Smooth muscle cell (in vitro differentiated cells): ENCODE measurements at regions not wholly inside any gene's neighbourhood (a gene's known extent, or its start where the extent isn't known, plus 50 kb on each side); places are given as distances from the start of the nearest gene placed in this dataset.
"Not testable (repeated sequence)": the region's sequence is repeated elsewhere in the genome, so short reads cannot be mapped to it uniquely, and the experiment has no call there.

Experiments
- DNase-seq: peaks from one replicate; lab custom pipeline; 2025; ENCODE audit not compliant: unreplicated experiment; lab: John Stamatoyannopoulos, UW
- H2AFZ ChIP-seq: fragments of 200-600 bp; sonication (generic); 2 replicates; pipeline ENCODE4 v1.6.0; 2016; ENCODE audit warnings: antibody characterized with exemption, low read depth, mild to moderate bottlenecking
- H3F3A ChIP-seq: fragments of 200-600 bp; sonication (generic); 2 replicates; pipeline ENCODE4 v1.6.0; 2017; ENCODE audit warnings: antibody characterized with exemption, low read depth
- H3K27ac ChIP-seq: fragments of 200-600 bp; sonication (generic); 2 replicates; pipeline ENCODE4 v1.5.1; 2016; ENCODE audit warnings: low read depth, mild to moderate bottlenecking
- H3K27me3 ChIP-seq: fragments of 200-600 bp; sonication (generic); 2 replicates; pipeline ENCODE4 v1.6.1; 2016; ENCODE audit warnings: low read depth, mild to moderate bottlenecking
- H3K36me3 ChIP-seq: fragments of 200-600 bp; sonication (generic); 2 replicates; pipeline ENCODE4 v1.5.1; 2016; ENCODE audit warnings: low read depth
- H3K4me1 ChIP-seq: fragments of 200-600 bp; sonication (generic); 2 replicates; pipeline ENCODE4 v1.5.1; 2016; ENCODE audit warnings: low read depth
- H3K4me2 ChIP-seq: fragments of 200-600 bp; sonication (generic); 2 replicates; pipeline ENCODE4 v1.6.0; 2016; ENCODE audit warnings: mild to moderate bottlenecking
- H3K4me3 ChIP-seq: fragments of 200-600 bp; sonication (generic); 2 replicates; pipeline ENCODE4 v1.5.1; 2016; ENCODE audit warnings: mild to moderate bottlenecking
- H3K79me2 ChIP-seq: fragments of 200-600 bp; sonication (generic); 2 replicates; pipeline ENCODE4 v1.6.0; 2016; ENCODE audit warnings: low read depth, mild to moderate bottlenecking
- H3K9ac ChIP-seq: fragments of 200-600 bp; sonication (generic); 2 replicates; pipeline ENCODE4 v1.6.0; 2016; ENCODE audit warnings: low read depth
- H3K9me3 ChIP-seq: fragments of 200-600 bp; sonication (generic); replicated peaks from 2 replicates; pipeline ENCODE4 v1.5.1; 2016; ENCODE audit warnings: low read depth
- H4K20me1 ChIP-seq: fragments of 200-600 bp; sonication (generic); 2 replicates; pipeline ENCODE4 v1.6.0; 2016; ENCODE audit warnings: low read depth
- CTCF ChIP-seq: fragments of 200-600 bp; sonication (generic); IDR thresholded peaks from 2 replicates; pipeline ENCODE4 v1.5.1; 2017; ENCODE audit warnings: borderline replicate concordance, mild to moderate bottlenecking, antibody characterized with exemption; ENCODE audit not compliant: insufficient read depth, poor library complexity, severe bottlenecking
- WGBS: methylation state at CpG from one replicate; pipeline ENCODE4 v1.1.7; 2016; ENCODE audit warnings: low lambda C conversion rate; 5-methylcytosine and 5-hydroxymethylcytosine counted together

GRCh38 chr12:17577405-17577804 lies 512.6 kb downstream of the RERGL start:
- Histone ChIP-seq H3K36me3 (no peaks in the 10 kb centered on the region), H4K20me1 (no peaks in the 10 kb centered on the region), H3K4me3 (no peak overlapping the region), H3K4me2 (no peak overlapping the region), H3F3A (no peaks in the 10 kb centered on the region), H3K27me3 (no peaks in the 10 kb centered on the region), H3K79me2 (no peaks in the 10 kb centered on the region), H3K27ac (no peak overlapping the region), H3K9me3 (no peaks in the 10 kb centered on the region), H3K4me1 (no peaks in the 10 kb centered on the region), H2AFZ (no peak overlapping the region), H3K9ac (no peak overlapping the region)
- 53% methylated on average over 5 of the region's 5 CpGs for WGBS
- DNase-seq = no peak
- no peak for TF ChIP-seq CTCF

GRCh38 chr12:17572250-17572649 lies 517.7 kb downstream of the RERGL start:
- no peak for TF ChIP-seq CTCF
- Histone ChIP-seq H3K4me1 (no peaks in the 10 kb centered on the region), H3K27ac (no peak overlapping the region), H4K20me1 (no peaks in the 10 kb centered on the region), H3K4me3 (no peak overlapping the region), H3K9ac (no peak overlapping the region), H3K36me3 (no peaks in the 10 kb centered on the region), H3K27me3 (no peaks in the 10 kb centered on the region), H3K9me3 (no peaks in the 10 kb centered on the region), H3F3A (no peaks in the 10 kb centered on the region), H3K79me2 (no peaks in the 10 kb centered on the region), H2AFZ (no peak overlapping the region), H3K4me2 (no peak overlapping the region)
- DNase-seq = no peak

DNA sequence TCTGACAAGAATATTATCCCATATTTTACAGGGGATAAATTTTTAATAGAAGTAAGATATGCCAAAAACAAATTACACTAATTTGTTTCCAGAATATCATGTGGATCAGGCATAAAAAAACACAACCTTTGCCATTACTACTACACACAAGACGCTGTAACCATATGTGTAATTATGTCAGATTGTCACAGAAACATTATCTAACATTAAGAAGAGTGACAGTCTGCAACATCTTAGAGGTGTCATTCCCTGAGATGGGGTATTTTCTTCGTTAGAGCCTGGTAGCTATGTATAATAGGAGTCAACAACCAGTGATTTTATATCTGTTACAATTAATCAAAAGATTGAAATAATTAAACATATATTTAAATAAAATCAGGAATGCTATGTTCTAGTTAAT lies 518.9 kb downstream of the RERGL start:
- no peak for DNase-seq
- Histone ChIP-seq H3F3A (no peaks in the 10 kb centered on the region), H3K27ac (no peak overlapping the region), H4K20me1 (no peaks in the 10 kb centered on the region), H3K9me3 (no peaks in the 10 kb centered on the region), H3K36me3 (no peaks in the 10 kb centered on the region), H3K9ac (no peak overlapping the region), H3K27me3 (no peaks in the 10 kb centered on the region), H3K79me2 (no peaks in the 10 kb centered on the region), H3K4me2 (no peak overlapping the region), H3K4me1 (no peaks in the 10 kb centered on the region), H3K4me3 (no peak overlapping the region), H2AFZ (no peak overlapping the region)
- TF ChIP-seq CTCF = no peak
- WGBS = 72% methylated on average over 2 of the region's 2 CpGs

DNA sequence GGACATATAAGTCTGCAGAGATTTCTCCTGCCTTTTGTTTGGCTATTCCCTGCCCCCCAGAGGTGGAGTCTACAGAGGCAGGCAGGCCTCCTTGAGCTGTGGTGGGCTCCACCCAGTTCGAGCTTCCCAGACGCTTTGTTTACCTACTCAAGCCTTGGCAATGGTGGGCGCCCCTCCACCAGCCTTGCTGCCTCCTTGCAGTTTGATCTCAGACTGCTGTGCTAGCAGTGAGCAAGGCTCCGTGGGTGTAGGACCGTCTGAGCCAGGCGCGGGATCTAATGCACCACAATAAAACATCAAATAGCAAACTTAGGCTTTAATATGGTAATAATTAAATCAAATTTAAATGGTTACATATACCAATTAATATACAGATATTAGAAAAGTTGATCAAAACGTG lies 525.4 kb downstream of the RERGL start:
- not testable (repeated sequence) for H3K9me3 ChIP-seq, H2AFZ ChIP-seq, H3K27me3 ChIP-seq, H3K4me1 ChIP-seq, H3K27ac ChIP-seq, H3K4me2 ChIP-seq, DNase-seq, H3K4me3 ChIP-seq, H3K79me2 ChIP-seq, H4K20me1 ChIP-seq, H3K36me3 ChIP-seq, H3F3A ChIP-seq, H3K9ac ChIP-seq
- WGBS = 85% methylated on average over 8 of the region's 8 CpGs
